Activated naive CD4-positive, alpha-beta T cell treated with anti-CD3 and anti-CD28 coated beads, Interleukin-2, amount 50 U/mL, for 72 hours (primary cell): ENCODE measurements at regions not wholly inside any gene's neighbourhood (a gene's known extent, or its start where the extent isn't known, plus 50 kb on each side); places are given as distances from the start of the nearest gene placed in this dataset.

Source experiments
- ATAC-seq, 2 donors: fragments of 150-1000 bp; cut with Tn5 transposase; 2 replicates each; pipeline ENCODE4 v1.10.0; 2021; ENCODE audit warnings: mild to moderate bottlenecking in 2 of 2, moderate library complexity in 2 of 2
- DNase-seq, 2 donors: peaks; one replicate each; pipeline ENCODE4 v3.0.0; 2021 to 2022; ENCODE audit warnings: low spot score in 2 of 2
- H3K27ac Mint-ChIP-seq, 2 donors: one replicate each; pipeline ENCODE4 v1.8.0; 2022; ENCODE audit warnings: mild to moderate bottlenecking in 2 of 2, mixed read lengths in 2 of 2
- H3K36me3 Mint-ChIP-seq, 2 donors: one replicate each; pipeline ENCODE4 v1.8.0; 2022; ENCODE audit warnings: mixed read lengths in 2 of 2
- H3K9me3 Mint-ChIP-seq, 2 donors: one replicate each; pipeline ENCODE4 v1.8.0; 2022; ENCODE audit warnings: mixed read lengths in 2 of 2

DNA sequence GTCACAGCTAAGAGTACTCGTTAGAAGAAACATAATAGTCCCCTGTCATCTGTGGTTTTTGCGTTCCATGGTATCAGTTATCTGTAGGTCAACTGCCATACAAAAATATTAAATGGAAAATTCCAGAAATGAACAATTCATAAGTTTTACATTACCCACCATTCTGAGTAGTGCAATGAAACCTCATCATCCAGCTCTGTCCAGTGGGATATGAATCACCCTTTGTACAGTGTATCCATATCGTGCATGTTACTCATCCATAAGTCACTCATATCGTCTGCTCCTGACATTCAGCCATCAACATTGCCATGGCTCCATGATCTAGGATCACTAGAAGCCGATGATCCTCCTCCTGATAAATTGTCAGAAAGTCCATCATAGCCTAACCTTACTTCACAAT lies 174.9 kb upstream of the C11orf87 start:
- DNase-seq: no peak
- H3K9me3 Mint-ChIP-seq: peaks cover 5 to 9% of the 10 kb centered on the region in 2 donors
- no peaks in the 10 kb centered on the region for H3K36me3 Mint-ChIP-seq
- no peak overlapping the region for H3K27ac Mint-ChIP-seq
- ATAC-seq: no peak

DNA sequence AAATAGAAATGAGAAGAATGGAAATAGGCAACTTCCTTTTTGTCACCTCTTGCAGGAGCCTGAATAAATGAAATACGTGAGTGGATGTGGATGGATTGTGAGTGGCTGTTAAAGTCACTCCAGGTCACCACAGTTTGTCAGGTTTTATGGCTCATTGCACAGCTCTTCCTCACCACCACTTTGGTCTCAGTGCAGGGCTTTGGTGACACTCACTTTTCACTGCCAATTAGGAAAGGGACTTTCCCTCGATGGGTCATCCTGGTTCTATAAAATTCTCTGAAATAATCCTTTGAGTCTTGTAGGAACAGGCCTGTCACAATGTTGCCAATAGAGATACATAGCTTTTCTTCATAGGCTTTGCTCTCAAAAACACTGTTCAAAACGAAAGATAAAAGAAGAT lies 172.4 kb upstream of the C11orf87 start:
- ATAC-seq (no peak), DNase-seq (no peak)
- Mint-ChIP-seq H3K36me3 (no peaks in the 10 kb centered on the region), H3K27ac (no peak overlapping the region), H3K9me3 (peaks cover 15 to 17% of the 10 kb centered on the region in 2 donors)

DNA sequence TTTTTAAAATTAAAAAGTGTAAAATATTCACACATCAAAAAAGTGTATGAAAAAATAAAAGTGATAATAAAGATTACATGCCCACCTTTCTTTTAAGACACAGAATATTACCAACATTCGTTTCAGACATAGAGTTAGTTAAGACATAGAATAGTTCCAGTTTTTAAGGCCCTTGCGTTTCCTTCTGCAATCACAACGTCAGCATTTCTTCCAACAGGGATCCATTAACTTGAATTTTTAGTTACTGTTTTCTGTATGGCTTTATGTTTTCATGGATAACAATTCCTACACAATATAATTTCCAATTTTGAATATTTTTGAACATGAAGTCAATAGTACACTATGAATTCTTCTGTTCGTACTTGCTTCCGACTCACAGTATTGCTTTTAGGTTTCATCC lies 170.8 kb upstream of the C11orf87 start:
- DNase-seq (no peak), ATAC-seq (no peak)
- Mint-ChIP-seq H3K9me3 (peaks cover 15 to 17% of the 10 kb centered on the region in 2 donors), H3K27ac (no peak overlapping the region), H3K36me3 (no peaks in the 10 kb centered on the region)

DNA sequence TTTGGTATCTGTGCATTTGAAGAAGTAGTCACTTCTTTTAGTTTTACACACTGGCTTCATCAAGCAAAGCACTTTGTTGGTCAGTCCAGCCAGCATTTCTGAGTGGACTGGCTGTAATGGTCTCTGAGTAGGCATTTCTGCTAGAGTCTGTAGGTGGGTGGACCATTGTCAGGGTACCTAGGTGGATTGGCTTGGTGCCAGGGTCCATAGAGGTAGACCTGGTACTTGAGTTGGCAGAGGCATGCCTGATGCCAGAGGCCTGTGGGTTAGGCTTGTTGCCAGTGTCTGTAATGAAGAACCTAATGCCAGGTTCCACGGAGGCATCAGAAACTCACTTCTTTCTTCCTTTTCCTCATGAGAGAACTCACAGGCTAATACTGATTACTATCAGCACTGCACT lies 157.9 kb upstream of the C11orf87 start:
- no peak for ATAC-seq

DNA sequence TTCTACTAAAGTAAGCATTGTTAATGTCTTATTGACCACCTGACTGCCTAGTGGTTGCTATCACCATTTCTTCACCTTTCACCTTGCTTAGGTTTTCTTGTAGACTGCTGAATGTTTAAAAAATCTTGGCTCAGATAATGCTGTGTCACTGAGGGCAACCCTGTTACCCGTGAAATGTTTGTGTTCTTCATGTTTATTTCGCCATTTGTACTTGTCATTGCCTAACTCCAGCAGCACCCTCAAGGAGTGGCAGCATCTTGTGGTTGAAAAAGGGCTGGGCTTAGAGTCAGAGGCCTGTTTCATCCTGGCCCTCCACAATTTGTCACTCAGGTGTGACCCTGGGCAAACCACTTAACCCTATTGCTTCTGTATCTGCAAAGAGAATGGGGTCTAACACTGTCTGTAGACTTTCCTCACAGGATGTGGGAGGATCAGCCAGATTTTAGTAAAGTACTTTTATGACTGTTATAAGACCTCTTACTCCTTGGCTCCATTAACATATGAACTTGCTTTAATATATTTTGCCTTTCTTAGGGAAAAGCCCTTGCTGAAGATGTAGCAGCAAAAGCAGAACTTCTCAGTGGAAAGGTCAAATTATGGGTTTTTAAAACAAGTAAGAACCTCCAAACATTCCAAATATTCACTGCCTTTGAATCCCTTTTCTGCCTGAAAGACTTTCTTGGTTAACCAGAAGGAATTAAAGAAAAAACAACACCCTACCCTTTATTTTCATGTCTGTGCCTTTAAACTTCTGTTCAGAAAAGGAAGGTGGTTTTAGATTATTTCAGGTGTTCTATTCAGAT lies 154.5 kb upstream of the C11orf87 start:
- Mint-ChIP-seq H3K36me3 (peaks cover 0 to 13% of the 10 kb centered on the region in 2 donors), H3K27ac (no peak overlapping the region), H3K9me3 (peaks cover 23 to 32% of the 10 kb centered on the region in 2 donors)
- DNase-seq: no peak
- no peak for ATAC-seq

More for the DNA sequence above, 157.9 kb upstream of the C11orf87 start:
- no peak for DNase-seq
- Mint-ChIP-seq H3K36me3 (peaks cover 0 to 13% of the 10 kb centered on the region in 2 donors), H3K9me3 (peaks cover 30 to 32% of the 10 kb centered on the region in 2 donors), H3K27ac (no peak overlapping the region)

DNA sequence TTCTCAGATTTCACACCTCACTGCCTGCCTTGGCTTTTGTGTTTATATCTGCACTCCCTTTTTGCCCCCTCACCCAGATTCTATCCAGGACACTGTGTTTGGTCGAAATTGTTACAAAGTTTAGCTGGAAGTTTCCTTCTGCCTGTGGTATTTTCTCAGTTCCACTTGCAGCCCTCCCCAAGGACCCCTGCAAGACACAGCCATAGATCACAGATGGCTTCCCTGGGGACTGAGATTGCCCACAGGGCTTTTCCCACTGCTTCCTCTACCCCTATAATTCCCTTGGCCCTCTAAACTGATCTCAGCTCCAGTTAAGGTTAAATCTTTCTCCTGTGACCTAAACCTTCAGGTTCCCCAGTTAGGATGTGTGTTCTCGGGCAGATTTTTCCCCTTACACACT lies 146.1 kb upstream of the C11orf87 start:
- peaks cover 17 to 21% of the 10 kb centered on the region in 2 donors for H3K9me3 Mint-ChIP-seq
- peaks cover 4 to 5% of the 10 kb centered on the region in 2 donors for H3K36me3 Mint-ChIP-seq
- DNase-seq: no peak
- ATAC-seq: no peak
- no peak overlapping the region for H3K27ac Mint-ChIP-seq

DNA sequence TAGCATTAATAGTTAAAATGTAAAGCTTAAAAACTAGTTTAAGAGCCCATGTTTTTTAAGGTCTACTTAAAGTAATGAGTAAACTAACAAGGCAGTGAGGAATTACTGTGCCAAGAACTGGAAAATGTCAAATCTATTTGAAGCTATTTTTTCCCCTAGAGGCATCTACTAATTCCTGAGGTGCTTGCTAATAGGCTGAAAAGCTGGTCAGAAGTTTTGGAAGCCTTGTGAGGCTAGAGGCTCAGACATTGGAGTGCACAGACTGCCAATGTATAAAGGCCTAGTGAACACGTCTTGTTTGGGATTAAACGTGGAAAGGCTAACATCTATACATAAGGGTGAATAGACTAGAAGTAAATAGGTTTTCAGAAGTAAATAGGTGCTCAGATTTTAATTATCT lies 136.5 kb upstream of the C11orf87 start:
- H3K36me3 Mint-ChIP-seq: peaks cover 5% of the 10 kb centered on the region in 2 donors
- no peak overlapping the region for H3K27ac Mint-ChIP-seq
- ATAC-seq (no peak), DNase-seq (no peak)
- H3K9me3 Mint-ChIP-seq: peaks cover 5 to 9% of the 10 kb centered on the region in 2 donors

DNA sequence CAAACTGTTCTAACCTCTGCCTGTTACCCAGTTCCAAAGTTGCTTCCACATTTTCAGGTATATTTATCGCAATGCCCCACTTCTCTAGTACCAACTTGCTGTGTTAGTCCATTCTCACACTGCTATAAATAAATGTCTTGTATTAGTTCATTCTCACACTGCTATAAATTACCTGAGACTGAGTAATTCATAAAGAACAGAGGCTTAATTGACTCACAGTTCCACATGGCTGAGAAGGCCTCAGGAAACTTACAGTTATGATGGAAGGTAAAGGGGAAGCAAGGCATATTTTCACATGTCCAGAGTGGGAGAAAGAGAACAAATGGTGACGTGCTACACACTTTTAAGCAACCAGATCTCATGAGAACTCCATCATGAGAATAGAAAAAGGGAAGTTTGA lies 130.4 kb upstream of the C11orf87 start:
- DNase-seq: no peak
- no peak overlapping the region for H3K27ac Mint-ChIP-seq
- H3K9me3 Mint-ChIP-seq: peaks cover 5 to 10% of the 10 kb centered on the region in 2 donors
- no peak for ATAC-seq
- H3K36me3 Mint-ChIP-seq: no peaks in the 10 kb centered on the region

DNA sequence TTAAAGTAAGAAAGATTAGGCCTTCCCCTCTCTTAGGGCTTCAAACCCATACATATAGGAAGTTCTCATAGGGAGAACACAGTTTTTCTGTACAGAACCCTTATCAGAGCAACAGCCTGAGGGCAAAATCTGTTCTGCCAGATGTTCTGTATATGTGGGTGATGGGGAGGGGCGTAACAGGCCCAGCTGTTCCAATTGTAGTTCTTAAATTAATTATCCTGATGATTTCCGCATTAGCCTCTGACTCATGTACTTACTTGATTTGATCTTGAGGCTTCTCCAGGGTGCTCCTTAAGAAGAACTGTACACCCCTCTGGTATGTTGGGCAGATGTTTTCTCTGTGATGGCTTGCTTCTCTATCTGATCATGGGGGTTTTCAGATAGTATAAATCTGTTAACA lies 123.1 kb upstream of the C11orf87 start:
- Mint-ChIP-seq H3K36me3 (no peaks in the 10 kb centered on the region), H3K9me3 (peaks cover 0 to 13% of the 10 kb centered on the region in 2 donors), H3K27ac (no peak overlapping the region)
- DNase-seq: no peak
- no peak for ATAC-seq

DNA sequence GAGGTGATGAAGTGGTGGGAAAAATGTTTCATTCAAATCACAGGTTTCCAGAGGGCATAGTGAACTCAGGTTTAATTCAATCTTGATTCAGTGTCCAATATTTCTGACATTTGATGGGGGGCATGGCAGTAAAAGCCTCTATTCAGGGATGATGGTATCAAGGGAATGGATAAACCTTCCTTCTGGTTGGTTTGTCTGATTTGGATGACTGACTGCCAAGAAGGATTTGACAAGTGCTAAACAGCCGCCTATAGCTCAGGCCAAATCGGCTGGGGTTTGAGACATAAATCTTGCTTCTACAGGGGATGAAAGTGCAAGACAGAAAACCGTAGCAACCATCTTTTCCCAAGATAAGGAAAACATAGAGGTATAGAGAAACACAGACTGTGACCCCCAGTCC lies 121.8 kb upstream of the C11orf87 start:
- DNase-seq: no peak
- no peaks in the 10 kb centered on the region for H3K36me3 Mint-ChIP-seq
- no peak for ATAC-seq
- peaks cover 0 to 13% of the 10 kb centered on the region in 2 donors for H3K9me3 Mint-ChIP-seq
- H3K27ac Mint-ChIP-seq: no peak overlapping the region

DNA sequence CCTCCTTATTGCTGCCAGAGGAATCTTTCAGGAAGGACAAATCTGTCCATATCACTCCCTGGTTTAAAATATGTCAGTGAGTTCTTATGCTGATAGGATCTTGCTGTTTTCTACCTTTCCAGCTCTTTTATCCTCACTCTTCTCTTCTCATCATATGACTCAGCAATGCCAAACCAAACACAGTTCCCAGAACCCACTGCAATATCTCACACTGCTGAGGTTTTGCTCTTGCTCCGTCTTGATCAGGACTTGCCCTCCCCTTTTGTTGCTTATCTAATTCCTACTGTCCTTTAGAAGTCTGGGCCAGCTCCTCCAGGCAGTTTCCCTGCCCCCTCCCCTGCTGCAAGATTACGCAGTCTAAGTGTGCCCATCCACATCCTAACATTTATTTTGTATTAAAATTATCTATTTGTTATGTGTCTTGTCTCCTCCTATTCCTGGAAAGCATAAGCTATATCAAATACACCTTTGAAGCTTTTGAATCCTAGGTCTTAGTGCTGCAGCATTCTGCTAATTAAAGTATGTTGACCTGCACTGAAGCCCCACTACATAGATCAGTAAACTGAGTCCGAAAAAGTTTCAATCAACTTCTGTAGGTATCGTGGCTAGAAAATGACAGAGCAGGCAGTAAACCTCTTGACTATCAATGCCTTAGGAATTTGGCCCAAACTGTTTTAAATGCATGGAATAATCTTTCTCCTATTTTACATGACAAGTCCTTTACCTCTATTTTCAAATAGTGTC lies 119.2 kb upstream of the C11orf87 start:
- ATAC-seq (no peak), DNase-seq (no peak)
- Mint-ChIP-seq H3K9me3 (peaks cover 3 to 17% of the 10 kb centered on the region in 2 donors), H3K36me3 (no peaks in the 10 kb centered on the region), H3K27ac (no peak overlapping the region)

DNA sequence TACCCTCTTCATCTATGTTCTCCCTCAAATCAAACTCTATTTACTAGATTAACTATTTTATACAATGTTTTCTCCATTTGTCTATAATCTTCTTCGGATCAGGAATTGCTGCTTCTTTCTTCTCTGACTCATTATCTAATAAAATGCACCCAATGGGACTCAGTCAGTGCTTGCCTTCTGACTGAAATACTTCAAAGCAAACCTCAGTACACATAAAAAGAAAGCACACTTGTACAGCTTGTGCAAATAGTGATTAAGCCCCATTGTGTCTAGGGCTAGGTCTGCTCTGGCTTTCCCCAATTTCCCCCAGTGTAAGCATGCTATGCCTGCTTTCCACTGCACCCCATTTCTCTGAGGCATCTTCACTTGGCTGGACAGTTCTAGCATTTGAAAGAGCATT lies 118.6 kb upstream of the C11orf87 start:
- Mint-ChIP-seq H3K36me3 (no peaks in the 10 kb centered on the region), H3K9me3 (peaks cover 3 to 17% of the 10 kb centered on the region in 2 donors), H3K27ac (no peak overlapping the region)
- ATAC-seq (no peak), DNase-seq (no peak)

DNA sequence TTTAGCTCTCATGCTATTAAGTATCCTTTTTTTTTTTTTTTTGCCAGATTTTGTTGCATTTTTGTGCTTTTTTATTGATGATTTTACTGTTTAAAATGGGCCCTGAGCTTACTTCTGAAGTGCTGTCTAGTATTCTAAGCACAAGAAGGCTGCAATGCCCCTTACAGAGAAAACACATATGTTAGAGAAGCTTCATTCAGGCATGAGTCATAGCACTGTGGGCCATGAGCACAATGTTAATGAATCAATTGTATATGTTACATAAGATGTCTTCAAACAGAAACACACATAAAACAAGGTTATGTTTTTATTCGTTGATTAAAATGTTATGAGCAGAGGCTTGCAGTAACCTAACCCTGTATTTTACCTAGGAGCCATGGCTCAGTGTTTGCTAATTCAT lies 117.8 kb upstream of the C11orf87 start:
- ATAC-seq (no peak), DNase-seq (no peak)
- Mint-ChIP-seq H3K27ac (no peak overlapping the region), H3K9me3 (peaks cover 3 to 17% of the 10 kb centered on the region in 2 donors), H3K36me3 (no peaks in the 10 kb centered on the region)

DNA sequence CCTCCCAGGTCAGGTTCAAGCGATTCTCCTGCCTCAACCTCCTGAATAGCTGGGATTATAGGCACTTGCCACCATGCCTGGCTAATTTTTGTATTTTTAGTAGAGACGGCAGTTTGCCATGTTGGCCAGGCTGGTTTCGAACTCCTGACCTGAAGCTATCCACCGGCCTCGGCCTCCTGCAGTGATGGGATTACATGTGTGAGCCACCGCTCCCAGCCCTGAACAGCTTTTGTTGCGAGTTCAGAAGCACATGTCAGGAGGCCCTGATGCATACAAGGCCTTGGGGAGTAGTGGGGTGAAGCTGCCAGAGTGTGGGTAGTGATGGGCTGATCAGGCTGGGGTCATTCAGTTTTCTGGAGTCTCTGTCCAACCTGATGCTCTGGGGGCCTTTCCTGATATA lies 117.0 kb upstream of the C11orf87 start:
- Mint-ChIP-seq H3K9me3 (peaks cover 3 to 11% of the 10 kb centered on the region in 2 donors), H3K27ac (no peak overlapping the region)
- no peak for ATAC-seq

DNA sequence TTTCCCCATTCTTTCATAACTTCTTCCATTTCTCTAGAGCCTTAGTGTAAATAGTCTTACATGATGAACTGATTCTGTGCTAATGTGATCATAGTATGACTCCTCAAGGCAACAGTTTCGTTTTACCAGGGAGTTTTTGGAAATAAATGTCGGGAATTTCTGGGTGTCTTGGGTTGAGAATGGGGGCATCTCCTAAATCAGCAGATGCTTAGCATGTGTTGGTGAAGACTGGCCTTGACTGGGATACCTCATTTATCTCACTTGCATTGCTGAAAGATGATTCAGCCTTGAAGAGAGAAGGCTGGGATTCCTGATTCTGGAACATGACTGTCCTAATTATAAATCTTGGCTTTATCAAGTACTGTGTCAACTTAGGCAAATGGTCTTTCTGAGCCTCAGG lies 115.7 kb upstream of the C11orf87 start:
- Mint-ChIP-seq H3K9me3 (peaks cover 3 to 11% of the 10 kb centered on the region in 2 donors), H3K27ac (no peak overlapping the region), H3K36me3 (no peaks in the 10 kb centered on the region)
- ATAC-seq (no peak), DNase-seq (no peak)

More for the DNA sequence above, 117.0 kb upstream of the C11orf87 start:
- DNase-seq: no peak
- no peaks in the 10 kb centered on the region for H3K36me3 Mint-ChIP-seq

DNA sequence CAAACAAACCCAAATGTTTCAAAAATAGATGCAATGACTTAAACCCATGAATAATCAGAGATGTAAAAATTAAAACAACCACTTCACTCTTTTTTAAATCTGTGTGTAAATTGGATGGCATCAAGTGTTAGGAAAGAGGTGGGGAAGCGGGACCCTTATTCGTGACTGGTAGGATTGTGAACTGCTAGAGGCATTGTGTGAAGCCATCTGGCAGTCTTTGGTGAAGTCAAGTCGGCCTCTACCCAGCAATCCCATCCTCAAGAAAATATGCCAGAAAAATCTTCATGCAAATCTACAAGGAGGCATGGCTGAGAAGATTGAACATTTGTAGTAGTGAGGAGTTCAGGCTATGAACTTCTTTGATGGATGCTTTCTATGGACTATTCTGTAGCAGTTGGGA lies 114.6 kb upstream of the C11orf87 start:
- no peak for ATAC-seq
- peaks cover 3 to 11% of the 10 kb centered on the region in 2 donors for H3K9me3 Mint-ChIP-seq
- H3K36me3 Mint-ChIP-seq: no peaks in the 10 kb centered on the region
- no peak for DNase-seq
- H3K27ac Mint-ChIP-seq: no peak overlapping the region

DNA sequence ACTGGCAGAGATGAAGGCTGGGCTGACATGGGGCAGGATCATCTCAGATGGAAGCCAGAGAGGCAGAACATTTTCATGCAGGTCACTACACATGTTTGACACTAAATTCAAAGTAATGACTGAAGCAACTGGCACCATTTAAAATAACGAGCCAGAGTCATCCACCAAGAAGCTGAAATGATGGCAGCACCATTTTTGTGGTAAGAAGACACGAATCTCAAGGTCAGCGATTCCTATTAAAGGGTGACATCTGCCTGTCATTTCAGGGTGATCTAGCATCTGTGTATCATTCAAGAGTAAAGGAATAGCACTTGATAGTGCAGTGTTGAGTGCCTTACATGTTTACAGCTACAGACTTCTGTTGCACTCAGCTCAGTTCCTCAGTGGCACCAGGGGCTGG lies 113.4 kb upstream of the C11orf87 start:
- no peak for DNase-seq
- Mint-ChIP-seq H3K9me3 (peaks cover 3 to 4% of the 10 kb centered on the region in 2 donors), H3K36me3 (no peaks in the 10 kb centered on the region), H3K27ac (no peak overlapping the region)
- no peak for ATAC-seq

DNA sequence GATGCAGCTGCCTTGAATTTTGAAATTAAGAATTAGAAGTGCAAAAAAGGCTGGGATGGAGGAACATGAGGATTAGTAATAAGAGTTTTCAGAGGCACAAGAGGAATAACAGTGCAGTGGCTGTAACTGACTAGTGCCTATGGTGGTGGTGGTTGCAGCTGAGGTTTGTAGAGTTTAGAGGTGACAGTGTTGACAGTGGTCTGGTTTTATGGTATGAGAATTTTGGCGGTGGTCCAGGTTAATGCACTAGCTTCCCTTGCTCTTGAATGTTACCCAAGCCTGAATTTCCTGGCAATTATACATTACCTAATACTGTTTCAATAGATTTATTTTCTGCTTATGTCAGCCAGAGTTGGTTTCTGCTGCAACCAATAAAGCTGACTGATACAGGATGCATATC lies 112.8 kb upstream of the C11orf87 start:
- no peak for ATAC-seq
- DNase-seq: no peak
- H3K27ac Mint-ChIP-seq: no peak overlapping the region
- peaks cover 3 to 4% of the 10 kb centered on the region in 2 donors for H3K9me3 Mint-ChIP-seq
- no peaks in the 10 kb centered on the region for H3K36me3 Mint-ChIP-seq
